Glutamatergic neuron (in vitro differentiated cells): ENCODE measurements at regions not wholly inside any gene's neighbourhood (a gene's known extent, or its start where the extent isn't known, plus 50 kb on each side); places are given as distances from the start of the nearest gene placed in this dataset.

Experiments used
- DNase-seq: peaks from one replicate; pipeline ENCODE4 v3.0.0; 2022
- H3K27ac Mint-ChIP-seq: one replicate; pipeline ENCODE4 v1.8.0; 2020; ENCODE audit warnings: mild to moderate bottlenecking, mixed read lengths, inconsistent platforms; ENCODE audit not compliant: unreplicated experiment
- H3K27me3 Mint-ChIP-seq: one replicate; pipeline ENCODE4 v1.8.0; 2020; ENCODE audit warnings: mild to moderate bottlenecking, moderate library complexity, mixed read lengths, inconsistent platforms; ENCODE audit not compliant: unreplicated experiment
- H3K36me3 Mint-ChIP-seq: one replicate; pipeline ENCODE4 v1.8.0; 2020; ENCODE audit warnings: mild to moderate bottlenecking, mixed read lengths, inconsistent platforms; ENCODE audit not compliant: unreplicated experiment
- H3K4me1 Mint-ChIP-seq: one replicate; pipeline ENCODE4 v1.8.0; 2020; ENCODE audit warnings: mild to moderate bottlenecking, low read depth, mixed read lengths, inconsistent platforms; ENCODE audit not compliant: unreplicated experiment
- H3K4me3 Mint-ChIP-seq: one replicate; pipeline ENCODE4 v1.8.0; 2020; ENCODE audit warnings: mild to moderate bottlenecking, mixed read lengths, inconsistent platforms; ENCODE audit not compliant: unreplicated experiment
- H3K9me3 Mint-ChIP-seq: one replicate; pipeline ENCODE4 v1.8.0; 2020; ENCODE audit warnings: mild to moderate bottlenecking, moderate library complexity, mixed read lengths, inconsistent platforms; ENCODE audit not compliant: unreplicated experiment
- TF ChIP-seq, protein P1 (sequence below): fragments of 200-600 bp; sonication (generic); IDR thresholded peaks from one replicate; pipeline ENCODE4 v1.5.0; 2021; ENCODE audit not compliant: partially characterized antibody, unreplicated experiment

DNA sequence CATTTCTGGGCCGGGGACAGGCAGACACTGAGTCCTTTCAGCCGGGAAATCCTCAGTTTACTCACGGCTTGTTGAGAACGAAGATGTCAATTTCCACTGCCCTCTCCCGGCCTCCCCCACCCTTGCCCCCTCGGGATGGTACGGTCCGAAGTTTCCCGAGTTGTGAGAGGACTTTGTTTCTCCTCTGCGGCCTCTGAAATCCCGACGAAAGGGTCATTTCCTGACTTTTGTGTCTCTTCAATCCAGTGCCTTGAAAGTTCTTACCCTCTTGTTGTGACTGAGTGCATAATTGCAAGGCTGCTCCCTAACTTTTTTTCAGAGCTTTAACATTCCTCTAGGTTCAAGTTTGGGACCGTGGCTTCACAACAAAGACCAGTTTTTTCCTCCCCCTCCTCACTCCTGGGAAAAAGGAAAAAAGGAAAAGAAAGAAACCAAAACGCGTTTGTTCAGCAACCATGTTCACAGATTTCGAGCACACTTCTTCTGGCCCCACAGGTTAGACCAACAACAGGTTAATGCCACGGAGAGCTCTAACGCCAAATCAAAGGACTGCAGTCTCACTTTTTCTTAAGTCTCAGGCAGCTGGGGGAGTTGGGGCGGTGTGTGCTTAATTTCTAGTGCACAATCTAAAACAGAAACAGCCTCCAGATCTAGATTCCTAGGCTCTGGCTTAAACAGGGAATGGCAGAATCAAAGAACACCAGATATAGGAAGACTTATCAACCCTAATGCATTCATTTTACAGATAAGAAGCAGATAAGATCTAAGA, 138.9 kb downstream of the TMCO5A start:
- TF ChIP-seq, protein P1, sequence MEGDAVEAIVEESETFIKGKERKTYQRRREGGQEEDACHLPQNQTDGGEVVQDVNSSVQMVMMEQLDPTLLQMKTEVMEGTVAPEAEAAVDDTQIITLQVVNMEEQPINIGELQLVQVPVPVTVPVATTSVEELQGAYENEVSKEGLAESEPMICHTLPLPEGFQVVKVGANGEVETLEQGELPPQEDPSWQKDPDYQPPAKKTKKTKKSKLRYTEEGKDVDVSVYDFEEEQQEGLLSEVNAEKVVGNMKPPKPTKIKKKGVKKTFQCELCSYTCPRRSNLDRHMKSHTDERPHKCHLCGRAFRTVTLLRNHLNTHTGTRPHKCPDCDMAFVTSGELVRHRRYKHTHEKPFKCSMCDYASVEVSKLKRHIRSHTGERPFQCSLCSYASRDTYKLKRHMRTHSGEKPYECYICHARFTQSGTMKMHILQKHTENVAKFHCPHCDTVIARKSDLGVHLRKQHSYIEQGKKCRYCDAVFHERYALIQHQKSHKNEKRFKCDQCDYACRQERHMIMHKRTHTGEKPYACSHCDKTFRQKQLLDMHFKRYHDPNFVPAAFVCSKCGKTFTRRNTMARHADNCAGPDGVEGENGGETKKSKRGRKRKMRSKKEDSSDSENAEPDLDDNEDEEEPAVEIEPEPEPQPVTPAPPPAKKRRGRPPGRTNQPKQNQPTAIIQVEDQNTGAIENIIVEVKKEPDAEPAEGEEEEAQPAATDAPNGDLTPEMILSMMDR: no peak
- peaks cover 6% of the 10 kb centered on the region for H3K27me3 Mint-ChIP-seq
- H3K4me3 Mint-ChIP-seq: peak overlapping the region; percentile 80
- no peaks in the 10 kb centered on the region for H3K36me3 Mint-ChIP-seq
- H3K4me1 Mint-ChIP-seq: peaks cover 12% of the 10 kb centered on the region
- H3K9me3 Mint-ChIP-seq: peaks cover 7% of the 10 kb centered on the region
- no peak overlapping the region for H3K27ac Mint-ChIP-seq
- DNase-seq: no peak

DNA sequence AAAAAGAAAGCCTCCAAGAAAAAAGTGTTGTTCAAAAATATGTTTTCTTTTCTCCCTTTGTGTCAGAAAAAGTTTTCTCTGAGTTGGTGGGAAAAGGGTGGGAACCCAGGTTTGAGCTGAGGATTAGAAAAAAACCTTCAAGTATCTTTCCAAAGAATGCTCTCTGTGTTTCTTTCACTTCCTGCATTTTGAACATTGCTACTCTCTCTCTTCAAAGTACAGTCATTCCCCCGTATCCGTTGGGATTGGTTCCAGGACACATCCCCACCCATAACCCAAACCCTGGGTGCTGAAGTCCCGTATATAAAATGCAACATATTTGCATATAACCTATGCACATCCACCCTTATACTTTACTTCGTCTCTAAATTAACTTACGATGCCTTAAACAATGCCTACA, 139.6 kb downstream of the TMCO5A start:
- Mint-ChIP-seq H3K4me3 (no peak overlapping the region), H3K36me3 (no peaks in the 10 kb centered on the region), H3K27ac (no peak overlapping the region), H3K4me1 (peaks cover 12% of the 10 kb centered on the region), H3K9me3 (peaks cover 7% of the 10 kb centered on the region), H3K27me3 (peaks cover 6% of the 10 kb centered on the region)
- TF ChIP-seq, protein P1: no peak
- no peak for DNase-seq

DNA sequence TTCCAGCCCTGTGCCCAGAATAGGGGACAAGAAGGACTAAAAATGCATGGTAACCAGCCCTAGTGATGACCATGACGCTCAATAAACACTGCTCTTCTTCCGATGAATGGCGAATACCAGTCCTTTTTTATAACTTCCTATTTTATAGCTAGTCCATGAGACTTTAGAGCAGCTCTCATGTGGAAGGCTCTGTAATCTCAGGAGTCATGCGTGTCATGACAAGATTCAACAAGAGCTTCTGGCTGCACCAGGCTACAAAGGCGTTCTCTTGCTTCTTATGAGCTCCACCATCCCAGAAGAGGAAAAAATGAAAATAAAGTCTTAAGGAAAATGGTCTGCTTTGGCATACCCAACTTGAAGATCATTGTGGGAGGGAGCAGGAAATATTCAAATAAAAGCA, 141.0 kb downstream of the TMCO5A start:
- H3K36me3 Mint-ChIP-seq: no peaks in the 10 kb centered on the region
- peaks cover 7% of the 10 kb centered on the region for H3K9me3 Mint-ChIP-seq
- no peak for DNase-seq
- peaks cover 9% of the 10 kb centered on the region for H3K4me1 Mint-ChIP-seq
- H3K4me3 Mint-ChIP-seq: no peak overlapping the region
- TF ChIP-seq, protein P1: no peak
- H3K27ac Mint-ChIP-seq: no peak overlapping the region
- H3K27me3 Mint-ChIP-seq: peaks cover 6% of the 10 kb centered on the region

DNA sequence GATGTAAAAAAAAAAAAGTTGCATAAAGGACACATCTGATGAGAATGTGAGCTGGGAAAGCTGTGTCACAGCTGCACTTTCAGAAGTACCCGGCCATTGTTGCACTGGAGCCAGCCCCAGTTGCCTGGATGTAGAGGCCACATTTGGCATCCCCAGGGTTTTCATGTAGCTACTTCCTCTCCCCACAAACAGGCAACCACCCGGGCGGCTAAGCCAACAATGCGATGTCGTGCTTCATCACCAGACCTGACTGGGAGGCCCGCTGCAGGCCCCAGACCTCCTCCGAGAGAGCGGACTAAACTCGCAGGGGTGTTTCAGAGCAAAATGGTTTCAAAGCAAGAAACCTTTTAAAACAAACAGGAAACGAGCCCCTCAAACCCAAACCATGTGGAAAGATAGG, 142.3 kb downstream of the TMCO5A start:
- peaks cover 7% of the 10 kb centered on the region for H3K9me3 Mint-ChIP-seq
- peaks cover 9% of the 10 kb centered on the region for H3K4me1 Mint-ChIP-seq
- peaks cover 3% of the 10 kb centered on the region for H3K27me3 Mint-ChIP-seq
- TF ChIP-seq, protein P1: no peak
- H3K4me3 Mint-ChIP-seq: no peak overlapping the region
- no peak overlapping the region for H3K27ac Mint-ChIP-seq
- H3K36me3 Mint-ChIP-seq: no peaks in the 10 kb centered on the region
- DNase-seq: peak; percentile 29

DNA sequence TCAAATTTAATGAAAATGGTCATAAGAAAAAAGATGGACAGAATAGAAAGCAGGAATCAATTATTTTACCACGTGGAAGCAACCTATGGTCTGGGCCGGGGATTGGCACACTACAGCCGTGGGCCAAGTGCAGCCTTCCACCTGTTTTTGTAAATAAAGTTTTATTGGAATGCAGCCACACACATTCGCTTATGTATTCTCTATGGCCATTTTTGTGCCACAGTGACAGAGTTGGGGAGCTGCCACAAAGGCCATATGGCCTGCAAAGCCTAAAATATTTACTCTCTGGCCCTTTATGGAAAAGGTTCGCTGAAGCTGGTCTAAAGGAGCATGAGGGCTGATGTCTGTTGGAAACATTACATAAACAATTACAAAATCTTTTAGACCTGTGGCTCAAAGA, 144.8 kb downstream of the TMCO5A start:
- TF ChIP-seq, protein P1: no peak
- no peak overlapping the region for H3K27ac Mint-ChIP-seq
- DNase-seq: no peak
- H3K4me3 Mint-ChIP-seq: no peak overlapping the region
- no peaks in the 10 kb centered on the region for H3K36me3 Mint-ChIP-seq
- peaks cover 5% of the 10 kb centered on the region for H3K4me1 Mint-ChIP-seq
- no peaks in the 10 kb centered on the region for H3K9me3 Mint-ChIP-seq
- H3K27me3 Mint-ChIP-seq: peaks cover 3% of the 10 kb centered on the region
